ENCODE measurements at regions not wholly inside any gene's neighbourhood (a gene's known extent, or its start where the extent isn't known, plus 50 kb on each side); places are given as distances from the start of the nearest gene placed in this dataset.

- no peaks in the 10 kb centered on the region for H3K36me3 ChIP-seq
- 56% methylated on average over 7 of the region's 7 CpGs for WGBS
- DNase-seq (ENCODE audit: extremely low spot score): no peak
- H3K9me3 ChIP-seq: no peaks in the 10 kb centered on the region
- no peaks in the 10 kb centered on the region for H3K27me3 ChIP-seq
- H3K4me3 ChIP-seq: no peak overlapping the region
- intact Hi-C loops (cut with DNase I): no loop called here
- no peaks in the 10 kb centered on the region for H3K4me1 ChIP-seq
- no peak overlapping the region for H3K27ac ChIP-seq (replicated peaks in 1 of 4)
- no peak for TF ChIP-seq POLR2AphosphoS5 (IDR thresholded peaks at IDR 0.05)
- TF ChIP-seq POLR2A (IDR thresholded peaks at IDR 0.05; ENCODE audit: low read depth): no peak
- TF ChIP-seq, protein P1, sequence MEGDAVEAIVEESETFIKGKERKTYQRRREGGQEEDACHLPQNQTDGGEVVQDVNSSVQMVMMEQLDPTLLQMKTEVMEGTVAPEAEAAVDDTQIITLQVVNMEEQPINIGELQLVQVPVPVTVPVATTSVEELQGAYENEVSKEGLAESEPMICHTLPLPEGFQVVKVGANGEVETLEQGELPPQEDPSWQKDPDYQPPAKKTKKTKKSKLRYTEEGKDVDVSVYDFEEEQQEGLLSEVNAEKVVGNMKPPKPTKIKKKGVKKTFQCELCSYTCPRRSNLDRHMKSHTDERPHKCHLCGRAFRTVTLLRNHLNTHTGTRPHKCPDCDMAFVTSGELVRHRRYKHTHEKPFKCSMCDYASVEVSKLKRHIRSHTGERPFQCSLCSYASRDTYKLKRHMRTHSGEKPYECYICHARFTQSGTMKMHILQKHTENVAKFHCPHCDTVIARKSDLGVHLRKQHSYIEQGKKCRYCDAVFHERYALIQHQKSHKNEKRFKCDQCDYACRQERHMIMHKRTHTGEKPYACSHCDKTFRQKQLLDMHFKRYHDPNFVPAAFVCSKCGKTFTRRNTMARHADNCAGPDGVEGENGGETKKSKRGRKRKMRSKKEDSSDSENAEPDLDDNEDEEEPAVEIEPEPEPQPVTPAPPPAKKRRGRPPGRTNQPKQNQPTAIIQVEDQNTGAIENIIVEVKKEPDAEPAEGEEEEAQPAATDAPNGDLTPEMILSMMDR (IDR thresholded peaks at IDR 0.05): no peak
These were observed 65.7 kb upstream of the FANCC start for GRCh38 chr9:95383185-95383676.

DNA sequence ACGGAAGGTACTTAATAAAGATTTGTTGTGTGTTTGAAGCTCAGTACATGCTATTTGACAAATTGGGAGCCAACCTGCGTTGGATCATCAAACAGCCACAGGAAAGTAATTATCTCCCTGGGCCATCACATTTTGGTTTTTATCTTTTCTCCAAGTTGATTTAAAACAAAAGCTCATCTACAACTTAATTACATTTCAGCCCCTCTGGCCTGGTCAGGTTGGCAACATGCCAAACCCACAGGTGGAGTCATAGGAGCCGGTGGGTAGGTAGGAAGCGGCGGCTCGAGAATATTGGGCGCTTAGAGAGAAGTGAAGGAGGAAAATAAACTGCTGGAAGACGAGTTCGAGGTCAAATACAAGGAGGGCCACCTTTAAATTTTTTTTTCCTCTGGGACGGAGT lies 64.9 kb upstream of the FANCC start:
- WGBS: 87% methylated on average over 10 of the region's 10 CpGs
- no peaks in the 10 kb centered on the region for H3K9me3 ChIP-seq
- intact Hi-C loops (cut with DNase I): no loop called here
- H3K27me3 ChIP-seq: no peaks in the 10 kb centered on the region
- H3K36me3 ChIP-seq: no peaks in the 10 kb centered on the region
- DNase-seq (ENCODE audit: extremely low spot score): no peak
- TF ChIP-seq EP300 (IDR thresholded peaks at IDR 0.05): no peak
- no peak for TF ChIP-seq POLR2AphosphoS5 (IDR thresholded peaks at IDR 0.05)
- TF ChIP-seq POLR2A (IDR thresholded peaks at IDR 0.05; ENCODE audit: low read depth): no peak
- TF ChIP-seq, protein P1 (IDR thresholded peaks at IDR 0.05): no peak
- no peak overlapping the region for H3K27ac ChIP-seq (replicated peaks in 1 of 4)
- no peak overlapping the region for H3K4me3 ChIP-seq
- no peaks in the 10 kb centered on the region for H3K4me1 ChIP-seq

- no peak for DNase-seq (ENCODE audit: extremely low spot score)
- Histone ChIP-seq H3K36me3 (no peaks in the 10 kb centered on the region), H3K27me3 (no peaks in the 10 kb centered on the region), H3K27ac (replicated peaks in 1 of 4) (no peak overlapping the region), H3K4me3 (no peak overlapping the region), H3K9me3 (no peaks in the 10 kb centered on the region), H3K4me1 (no peaks in the 10 kb centered on the region)
- TF ChIP-seq POLR2A (IDR thresholded peaks at IDR 0.05; ENCODE audit: low read depth) (no peak), POLR2AphosphoS5 (IDR thresholded peaks at IDR 0.05) (no peak), EP300 (IDR thresholded peaks at IDR 0.05) (no peak)
- TF ChIP-seq, protein P1 (IDR thresholded peaks at IDR 0.05): no peak
- 78% methylated on average over 7 of the region's 7 CpGs for WGBS
- intact Hi-C loops (cut with DNase I): no loop called here
These were observed 63.7 kb upstream of the FANCC start for GRCh38 chr9:95381221-95381620.

DNA sequence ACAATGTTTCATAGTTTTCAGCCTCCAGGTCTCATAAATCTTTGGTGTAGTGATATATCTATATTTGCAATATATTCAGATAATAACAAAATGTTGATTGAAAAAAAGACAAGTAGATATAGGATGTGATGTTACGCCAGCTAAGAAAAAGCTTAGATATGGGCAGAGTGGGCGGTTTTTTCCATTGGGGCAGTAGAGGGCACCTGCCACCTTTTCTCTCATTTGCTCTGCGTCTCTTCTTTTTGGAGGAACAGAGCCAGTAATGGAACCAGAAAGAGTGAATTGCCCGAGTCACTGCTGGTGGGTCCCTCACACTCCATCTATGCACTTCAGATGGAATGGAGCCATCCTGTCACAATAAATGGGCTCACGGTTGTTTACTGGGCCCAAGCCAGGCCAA lies 62.1 kb upstream of the FANCC start:
- intact Hi-C loops (cut with DNase I): no loop called here
- H3K36me3 ChIP-seq: no peaks in the 10 kb centered on the region
- TF ChIP-seq, protein P1 (IDR thresholded peaks at IDR 0.05): no peak
- TF ChIP-seq POLR2AphosphoS5 (IDR thresholded peaks at IDR 0.05) (no peak), EP300 (IDR thresholded peaks at IDR 0.05) (no peak), POLR2A (IDR thresholded peaks at IDR 0.05; ENCODE audit: low read depth) (no peak)
- no peaks in the 10 kb centered on the region for H3K9me3 ChIP-seq
- H3K27me3 ChIP-seq: no peaks in the 10 kb centered on the region
- no peak overlapping the region for H3K27ac ChIP-seq (replicated peaks in 1 of 4)
- 78% methylated on average over 5 of the region's 5 CpGs for WGBS
- no peaks in the 10 kb centered on the region for H3K4me1 ChIP-seq
- no peak overlapping the region for H3K4me3 ChIP-seq
- DNase-seq (ENCODE audit: extremely low spot score): no peak

DNA sequence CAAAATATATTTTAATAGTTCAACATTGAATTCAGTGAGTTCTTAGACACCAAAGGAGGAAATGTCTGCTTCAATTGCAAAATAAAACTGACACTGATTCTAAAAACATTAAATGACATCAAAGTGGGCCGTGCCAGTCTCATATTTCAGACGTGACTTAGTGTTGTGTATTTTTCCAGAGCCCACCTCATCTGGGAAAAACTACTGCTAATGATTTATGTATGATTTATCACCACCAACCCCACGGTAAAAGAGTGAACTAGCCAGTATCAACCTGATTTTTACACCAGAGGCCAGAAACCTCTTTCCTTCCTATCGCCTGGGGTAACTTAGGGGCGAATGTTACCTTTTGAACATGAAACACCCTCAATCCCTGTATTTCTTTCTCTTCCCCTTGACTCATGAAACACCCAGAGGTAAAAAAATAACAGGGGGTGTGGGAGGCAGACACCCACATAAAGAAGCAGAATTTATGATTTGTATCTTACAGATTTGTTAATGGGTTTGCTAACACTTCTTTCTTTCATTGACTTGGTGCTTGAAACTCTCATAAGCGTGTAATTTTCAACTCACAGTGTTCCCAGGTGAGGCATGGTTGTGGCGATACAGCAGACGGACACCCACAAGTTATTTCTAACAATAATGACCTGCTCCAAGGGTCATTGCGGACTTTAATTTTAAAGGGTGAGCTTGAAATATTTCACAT lies 56.4 kb upstream of the FANCC start:
- no peaks in the 10 kb centered on the region for H3K27me3 ChIP-seq

More for the DNA sequence above, 56.4 kb upstream of the FANCC start:
- no peak overlapping the region for H3K4me3 ChIP-seq
- H3K9me3 ChIP-seq: no peaks in the 10 kb centered on the region
- peak; percentile 29 for DNase-seq (ENCODE audit: extremely low spot score)
- H3K27ac ChIP-seq (replicated peaks in 1 of 4): no peak overlapping the region
- WGBS: 81% methylated on average over 9 of the region's 9 CpGs
- H3K36me3 ChIP-seq: no peaks in the 10 kb centered on the region
- TF ChIP-seq POLR2A (IDR thresholded peaks at IDR 0.05; ENCODE audit: low read depth): no peak
- TF ChIP-seq EP300 (IDR thresholded peaks at IDR 0.05): no peak
- TF ChIP-seq, protein P1 (IDR thresholded peaks at IDR 0.05): no peak
- TF ChIP-seq POLR2AphosphoS5 (IDR thresholded peaks at IDR 0.05): no peak
- H3K4me1 ChIP-seq: peaks cover 0 to 27% (median 21%) of the 10 kb centered on the region in 4 donors
- intact Hi-C loops (cut with DNase I): no loop called here

All from esophagus muscularis mucosa (tissue), 4 donors.